ENCODE measurements at regions not wholly inside any gene's neighbourhood (a gene's known extent, or its start where the extent isn't known, plus 50 kb on each side); places are given as distances from the start of the nearest gene placed in this dataset.

- H3K27ac Mint-ChIP-seq (ENCODE audit: unreplicated experiment) = no peak overlapping the region
- DNase-seq = no peak
- no peak for TF ChIP-seq CTCF (IDR thresholded peaks at IDR 0.05; ENCODE audit: partially characterized antibody, unreplicated experiment)
- H3K27me3 Mint-ChIP-seq (ENCODE audit: unreplicated experiment) = peaks cover 4% of the 10 kb centered on the region
- peaks cover 5% of the 10 kb centered on the region for H3K4me1 Mint-ChIP-seq (ENCODE audit: low read depth, unreplicated experiment)
- no peaks in the 10 kb centered on the region for H3K9me3 Mint-ChIP-seq (ENCODE audit: unreplicated experiment)
- no peaks in the 10 kb centered on the region for H3K36me3 Mint-ChIP-seq (ENCODE audit: unreplicated experiment)
- no peak overlapping the region for H3K4me3 Mint-ChIP-seq (ENCODE audit: unreplicated experiment)
Measured at GRCh38 chr10:53403688-53404087, 631.1 kb upstream of the MBL2 start.

GRCh38 chr10:53402594-53402993, 630.0 kb upstream of the MBL2 start:
- H3K27me3 Mint-ChIP-seq (ENCODE audit: unreplicated experiment) = peaks cover 4% of the 10 kb centered on the region
- TF ChIP-seq CTCF (IDR thresholded peaks at IDR 0.05; ENCODE audit: partially characterized antibody, unreplicated experiment) = no peak
- no peaks in the 10 kb centered on the region for H3K9me3 Mint-ChIP-seq (ENCODE audit: unreplicated experiment)
- no peak overlapping the region for H3K4me3 Mint-ChIP-seq (ENCODE audit: unreplicated experiment)
- H3K27ac Mint-ChIP-seq (ENCODE audit: unreplicated experiment) = no peak overlapping the region
- DNase-seq = no peak
- H3K4me1 Mint-ChIP-seq (ENCODE audit: low read depth, unreplicated experiment) = peaks cover 5% of the 10 kb centered on the region
- H3K36me3 Mint-ChIP-seq (ENCODE audit: unreplicated experiment) = no peaks in the 10 kb centered on the region

- Mint-ChIP-seq H3K4me1 (ENCODE audit: low read depth, unreplicated experiment) (peaks cover 5% of the 10 kb centered on the region), H3K36me3 (ENCODE audit: unreplicated experiment) (no peaks in the 10 kb centered on the region), H3K9me3 (ENCODE audit: unreplicated experiment) (no peaks in the 10 kb centered on the region), H3K27ac (ENCODE audit: unreplicated experiment) (no peak overlapping the region), H3K4me3 (ENCODE audit: unreplicated experiment) (no peak overlapping the region), H3K27me3 (ENCODE audit: unreplicated experiment) (peaks cover 4% of the 10 kb centered on the region)
- DNase-seq = no peak
- TF ChIP-seq CTCF (IDR thresholded peaks at IDR 0.05; ENCODE audit: partially characterized antibody, unreplicated experiment) = no peak
Measured at GRCh38 chr10:53401536-53401935, 629.0 kb upstream of the MBL2 start.

- DNase-seq = no peak
- TF ChIP-seq CTCF (IDR thresholded peaks at IDR 0.05; ENCODE audit: partially characterized antibody, unreplicated experiment) = no peak
- peaks cover 13% of the 10 kb centered on the region for H3K36me3 Mint-ChIP-seq (ENCODE audit: unreplicated experiment)
- no peak overlapping the region for H3K4me3 Mint-ChIP-seq (ENCODE audit: unreplicated experiment)
- H3K9me3 Mint-ChIP-seq (ENCODE audit: unreplicated experiment) = peaks cover 4% of the 10 kb centered on the region
- H3K4me1 Mint-ChIP-seq (ENCODE audit: low read depth, unreplicated experiment) = no peaks in the 10 kb centered on the region
- peaks cover 3% of the 10 kb centered on the region for H3K27me3 Mint-ChIP-seq (ENCODE audit: unreplicated experiment)
- no peak overlapping the region for H3K27ac Mint-ChIP-seq (ENCODE audit: unreplicated experiment)
Measured at GRCh38 chr10:53396876-53397275, 624.3 kb upstream of the MBL2 start.

- TF ChIP-seq CTCF (IDR thresholded peaks at IDR 0.05; ENCODE audit: partially characterized antibody, unreplicated experiment) = no peak
- Mint-ChIP-seq H3K9me3 (ENCODE audit: unreplicated experiment) (peaks cover 4% of the 10 kb centered on the region), H3K27ac (ENCODE audit: unreplicated experiment) (no peak overlapping the region), H3K4me3 (ENCODE audit: unreplicated experiment) (no peak overlapping the region), H3K27me3 (ENCODE audit: unreplicated experiment) (peaks cover 3% of the 10 kb centered on the region), H3K4me1 (ENCODE audit: low read depth, unreplicated experiment) (no peaks in the 10 kb centered on the region), H3K36me3 (ENCODE audit: unreplicated experiment) (peaks cover 13% of the 10 kb centered on the region)
- no peak for DNase-seq
Measured at GRCh38 chr10:53395449-53395848, 622.9 kb upstream of the MBL2 start.
